HepG2 (cell line): ENCODE measurements at regions not wholly inside any gene's neighbourhood (a gene's known extent, or its start where the extent isn't known, plus 50 kb on each side); places are given as distances from the start of the nearest gene placed in this dataset.

ENCODE experiments used
- ATAC-seq: fragments of 200-7000 bp; cut with Tn5 transposase; 3 replicates; pipeline ENCODE4 v1.9.1; 2020; ENCODE audit warnings: mild to moderate bottlenecking, moderate library complexity
- BruUV-seq: library from RNA; stranded (reverse); fragments of 400-500 nt; replicated peaks from 2 replicates; lab custom pipeline; 2021; lab: Mats Ljungman, UMichigan
- CTCF ChIA-PET: fragments of 300-600 bp; formaldehyde crosslinking; extraction: SDS; loops from one replicate; lab custom pipeline; 2021; ENCODE audit warnings: low total read pairs, inconsistent platforms, low intra/inter-chr PET ratio; lab: Yijun Ruan, JAX
- POLR2A ChIA-PET: fragments of 350-600 bp; sonication (Branson Sonifier 250); formaldehyde crosslinking; loops from one replicate; lab custom pipeline; 2020; ENCODE audit warnings: antibody characterized with exemption, inconsistent platforms; lab: Yijun Ruan, JAX
- DNase-seq: peaks from one replicate; pipeline ENCODE4 v3.0.0-alpha.2; 2015; ENCODE audit warnings: low spot score
- FAIRE-seq: peaks from 3 replicates; lab custom pipeline; 2011; peaks lifted over from hg19 to GRCh38; lab: Jason Lieb, UNC
- H2AFZ ChIP-seq: one replicate; pipeline ENCODE4 v1.6.1; 2011; ENCODE audit warnings: low read length, inconsistent platforms
- H3K27ac ChIP-seq: fragments of 300-600 bp; 3 replicates; pipeline ENCODE4 v1.8.0; 2011; ENCODE audit warnings: mixed run types, mild to moderate bottlenecking, mixed read lengths, low read length, inconsistent platforms; ENCODE audit not compliant: insufficient read depth; ENCODE audit errors: extremely low read length
- H3K27me3 ChIP-seq, 2 experiments: fragments of 200-600 bp in 1 of 2; 2 replicates in 1 of 2; 3 replicates in 1 of 2; pipeline versions ENCODE4 v1.6.0 to v1.8.0; 2011; ENCODE audit warnings: low read length in 2 of 2, mild to moderate bottlenecking in 2 of 2, moderate library complexity in 2 of 2, inconsistent platforms in 1 of 2; ENCODE audit not compliant: insufficient read depth in 2 of 2, control insufficient read depth in 1 of 2
- H3K36me3 ChIP-seq, 2 experiments: fragments of 200-600 bp in 1 of 2; replicated peaks in 1 of 2; 2 replicates in 1 of 2; 3 replicates in 1 of 2; pipeline versions ENCODE4 v1.5.1 to v1.8.0; 2011; ENCODE audit warnings: low read length in 2 of 2, inconsistent platforms in 1 of 2; ENCODE audit not compliant: insufficient read depth in 2 of 2, control insufficient read depth in 1 of 2
- H3K4me1 ChIP-seq: 2 replicates; pipeline ENCODE4 v1.5.1; 2012; ENCODE audit warnings: low read length, inconsistent platforms; ENCODE audit not compliant: insufficient read depth
- H3K4me2 ChIP-seq: 2 replicates; pipeline ENCODE4 v1.6.0; 2011; ENCODE audit warnings: low read depth, low read length, inconsistent platforms
- H3K4me3 ChIP-seq, 3 experiments: fragments of 200-600 bp in 1 of 3; sonication (generic), shearing (Covaris generic) in 1 of 3; replicated peaks in 1 of 3; 2 replicates each; pipeline ENCODE4 v1.5.1; 2011 to 2016; ENCODE audit warnings: low read length in 3 of 3, inconsistent platforms in 2 of 3, low read depth in 2 of 3, mild to moderate bottlenecking in 2 of 3, control low read depth in 1 of 3, mixed read lengths in 1 of 3; ENCODE audit not compliant: insufficient read depth in 1 of 3
- H3K79me2 ChIP-seq: one replicate; pipeline ENCODE4 v1.6.1; 2011; ENCODE audit warnings: low read length, inconsistent platforms; ENCODE audit not compliant: insufficient read depth
- H3K9ac ChIP-seq: 2 replicates; pipeline ENCODE4 v1.6.0; 2011; ENCODE audit warnings: mild to moderate bottlenecking, low read depth, low read length, inconsistent platforms; ENCODE audit not compliant: insufficient read depth
- H3K9me3 ChIP-seq: 2 replicates; pipeline ENCODE4 v1.5.1; 2012; ENCODE audit warnings: mild to moderate bottlenecking, low read length
- H4K20me1 ChIP-seq: 2 replicates; pipeline ENCODE4 v1.6.0; 2011; ENCODE audit warnings: inconsistent platforms, mild to moderate bottlenecking, low read length, moderate library complexity; ENCODE audit not compliant: insufficient read depth
- CREM ChIP-seq, 2 experiments: sonication (generic) in 1 of 2; formaldehyde crosslinking in 1 of 2; IDR thresholded peaks; 2 replicates each; pipeline versions ENCODE4 v1.4.0 to v1.6.1; 2016 to 2020; ENCODE audit warnings: antibody characterized with exemption in 1 of 2, mild to moderate bottlenecking in 1 of 2, missing genetic modification reagents in 1 of 2
- HMGXB4 ChIP-seq, 2 experiments: sonication (generic) in 1 of 2; formaldehyde crosslinking in 1 of 2; IDR thresholded peaks; 2 replicates each; pipeline versions ENCODE4 v1.4.0 to v1.6.1; 2018 to 2020; ENCODE audit warnings: missing genetic modification reagents in 2 of 2, borderline replicate concordance in 1 of 2, low read depth in 1 of 2, mild to moderate bottlenecking in 1 of 2, missing biosample characterization in 1 of 2
- MLXIP ChIP-seq: sonication (generic); formaldehyde crosslinking; IDR thresholded peaks from 2 replicates; pipeline ENCODE4 v1.9.0; 2021; ENCODE audit warnings: missing genetic modification reagents, borderline replicate concordance
- NONO ChIP-seq, 2 experiments: fragments of 450-650 bp in 1 of 2; sonication (generic) in 1 of 2; formaldehyde crosslinking in 1 of 2; IDR thresholded peaks in 1 of 2; conservative IDR thresholded peaks in 1 of 2; 2 replicates each; pipeline versions ENCODE4 v1.6.1 to v1.8.0; 2017 to 2022; ENCODE audit warnings: mild to moderate bottlenecking in 1 of 2, missing genetic modification reagents in 1 of 2, moderate library complexity in 1 of 2
- PLRG1 ChIP-seq: fragments of 450-650 bp; conservative IDR thresholded peaks from 2 replicates; pipeline ENCODE4 v1.6.1; 2016
- RXRA ChIP-seq: sonication (generic); formaldehyde crosslinking; IDR thresholded peaks from 2 replicates; pipeline ENCODE4 v1.5.1; 2020; ENCODE audit warnings: missing genetic modification reagents
- TBX3 ChIP-seq: fragments of 450-650 bp; IDR thresholded peaks from 2 replicates; pipeline ENCODE4 v1.6.1; 2017; ENCODE audit warnings: antibody characterized with exemption, mild to moderate bottlenecking, inconsistent platforms, borderline replicate concordance
- ZBTB21 ChIP-seq: sonication (generic); formaldehyde crosslinking; IDR thresholded peaks from 2 replicates; pipeline ENCODE4 v1.4.0; 2020; ENCODE audit warnings: missing genetic modification reagents
- ZNF510 ChIP-seq: sonication (generic); formaldehyde crosslinking; IDR thresholded peaks from 2 replicates; pipeline ENCODE4 v1.4.0; 2020; ENCODE audit warnings: low read depth, mild to moderate bottlenecking, missing genetic modification reagents
- ZNF709 ChIP-seq: sonication (generic); formaldehyde crosslinking; IDR thresholded peaks from 2 replicates; pipeline ENCODE4 v1.5.0; 2020; ENCODE audit warnings: mild to moderate bottlenecking, missing genetic modification reagents
- ZNF746 ChIP-seq: sonication (generic); formaldehyde crosslinking; IDR thresholded peaks from 2 replicates; pipeline ENCODE4 v1.8.0; 2022; ENCODE audit warnings: mild to moderate bottlenecking, missing genetic modification reagents
- WGBS: methylation state at CpG from one replicate; pipeline ENCODE4 v1.1.6; 2017; ENCODE audit warnings: low lambda C conversion rate; 5-methylcytosine and 5-hydroxymethylcytosine counted together
- in situ Hi-C: cut with HindIII; loops from 2 replicates; pipeline ENCODE4 v1.10.0; 2017; ENCODE audit warnings: low pct_unique_long_range_greater_than_20kb; ENCODE audit not compliant: extremely low pct_ligation_motif_present
- intact Hi-C: fragments of 100-400 bp; cut with micrococcal nuclease; formaldehyde crosslinking; loops from one replicate; pipeline ENCODE4 v1.10.0; 2022; ENCODE audit not compliant: unreplicated experiment
- TF ChIP-seq, protein P1 (sequence below): sonication (generic); formaldehyde crosslinking; IDR thresholded peaks from 2 replicates; pipeline ENCODE4 v1.4.0; 2020; ENCODE audit warnings: missing genetic modification reagents
- TF ChIP-seq, protein P2 (sequence below): sonication (generic); formaldehyde crosslinking; IDR thresholded peaks from 2 replicates; pipeline ENCODE4 v1.8.0; 2022; ENCODE audit warnings: mild to moderate bottlenecking, missing genetic modification reagents, moderate library complexity

GRCh38 chr1:233725423-233725822, 111.5 kb downstream of the KCNK1 start:
- in situ Hi-C loops, result no loop called here
- no peak overlapping the region for H3K4me2 ChIP-seq
- CTCF ChIA-PET, result no interaction called here
- 35% methylated on average over 6 of the region's 9 CpGs for WGBS
- H3K27me3 ChIP-seq, result no peaks in the 10 kb centered on the region
- no peak overlapping the region for H2AFZ ChIP-seq
- no peaks in the 10 kb centered on the region for H4K20me1 ChIP-seq
- no peaks in the 10 kb centered on the region for H3K79me2 ChIP-seq
- POLR2A ChIA-PET, result no interaction called here
- H3K9ac ChIP-seq, result no peak overlapping the region
- H3K4me1 ChIP-seq, result no peaks in the 10 kb centered on the region
- H3K27ac ChIP-seq, result no peak overlapping the region
- DNase-seq (no peak), ATAC-seq (no peak), FAIRE-seq (no peak)
- no peaks in the 10 kb centered on the region for H3K36me3 ChIP-seq
- H3K4me3 ChIP-seq, result no peak overlapping the region
- no peaks in the 10 kb centered on the region for H3K9me3 ChIP-seq
- intact Hi-C loops, result no loop called here
- BruUV-seq, result no TSS peak
- TF ChIP-seq ZNF746 (CRISPR knock-in tag) (no peak), PLRG1 (no peak), HMGXB4 (CRISPR knock-in tag; IDR thresholded peaks at IDR 0.05; ENCODE audit: borderline replicate concordance in 1 of 2, low read depth in 1 of 2) (no peak), MLXIP (no peak), ZNF510 (no peak), TBX3 (no peak), ZBTB21 (CRISPR knock-in tag) (no peak), CREM (IDR thresholded peaks at IDR 0.05) (no peak), CREM (CRISPR knock-in tag; IDR thresholded peaks at IDR 0.05) (no peak), NONO (IDR thresholded peaks at IDR 0.05) (no peak), NONO (CRISPR knock-in tag; conservative IDR thresholded peaks at IDR 0.05) (no peak), RXRA (no peak), ZNF709 (CRISPR knock-in tag) (no peak)
- TF ChIP-seq, protein P1, sequence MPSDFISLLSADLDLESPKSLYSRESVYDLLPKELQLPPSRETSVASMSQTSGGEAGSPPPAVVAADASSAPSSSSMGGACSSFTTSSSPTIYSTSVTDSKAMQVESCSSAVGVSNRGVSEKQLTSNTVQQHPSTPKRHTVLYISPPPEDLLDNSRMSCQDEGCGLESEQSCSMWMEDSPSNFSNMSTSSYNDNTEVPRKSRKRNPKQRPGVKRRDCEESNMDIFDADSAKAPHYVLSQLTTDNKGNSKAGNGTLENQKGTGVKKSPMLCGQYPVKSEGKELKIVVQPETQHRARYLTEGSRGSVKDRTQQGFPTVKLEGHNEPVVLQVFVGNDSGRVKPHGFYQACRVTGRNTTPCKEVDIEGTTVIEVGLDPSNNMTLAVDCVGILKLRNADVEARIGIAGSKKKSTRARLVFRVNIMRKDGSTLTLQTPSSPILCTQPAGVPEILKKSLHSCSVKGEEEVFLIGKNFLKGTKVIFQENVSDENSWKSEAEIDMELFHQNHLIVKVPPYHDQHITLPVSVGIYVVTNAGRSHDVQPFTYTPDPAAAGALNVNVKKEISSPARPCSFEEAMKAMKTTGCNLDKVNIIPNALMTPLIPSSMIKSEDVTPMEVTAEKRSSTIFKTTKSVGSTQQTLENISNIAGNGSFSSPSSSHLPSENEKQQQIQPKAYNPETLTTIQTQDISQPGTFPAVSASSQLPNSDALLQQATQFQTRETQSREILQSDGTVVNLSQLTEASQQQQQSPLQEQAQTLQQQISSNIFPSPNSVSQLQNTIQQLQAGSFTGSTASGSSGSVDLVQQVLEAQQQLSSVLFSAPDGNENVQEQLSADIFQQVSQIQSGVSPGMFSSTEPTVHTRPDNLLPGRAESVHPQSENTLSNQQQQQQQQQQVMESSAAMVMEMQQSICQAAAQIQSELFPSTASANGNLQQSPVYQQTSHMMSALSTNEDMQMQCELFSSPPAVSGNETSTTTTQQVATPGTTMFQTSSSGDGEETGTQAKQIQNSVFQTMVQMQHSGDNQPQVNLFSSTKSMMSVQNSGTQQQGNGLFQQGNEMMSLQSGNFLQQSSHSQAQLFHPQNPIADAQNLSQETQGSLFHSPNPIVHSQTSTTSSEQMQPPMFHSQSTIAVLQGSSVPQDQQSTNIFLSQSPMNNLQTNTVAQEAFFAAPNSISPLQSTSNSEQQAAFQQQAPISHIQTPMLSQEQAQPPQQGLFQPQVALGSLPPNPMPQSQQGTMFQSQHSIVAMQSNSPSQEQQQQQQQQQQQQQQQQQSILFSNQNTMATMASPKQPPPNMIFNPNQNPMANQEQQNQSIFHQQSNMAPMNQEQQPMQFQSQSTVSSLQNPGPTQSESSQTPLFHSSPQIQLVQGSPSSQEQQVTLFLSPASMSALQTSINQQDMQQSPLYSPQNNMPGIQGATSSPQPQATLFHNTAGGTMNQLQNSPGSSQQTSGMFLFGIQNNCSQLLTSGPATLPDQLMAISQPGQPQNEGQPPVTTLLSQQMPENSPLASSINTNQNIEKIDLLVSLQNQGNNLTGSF, result no peak
- TF ChIP-seq, protein P2, sequence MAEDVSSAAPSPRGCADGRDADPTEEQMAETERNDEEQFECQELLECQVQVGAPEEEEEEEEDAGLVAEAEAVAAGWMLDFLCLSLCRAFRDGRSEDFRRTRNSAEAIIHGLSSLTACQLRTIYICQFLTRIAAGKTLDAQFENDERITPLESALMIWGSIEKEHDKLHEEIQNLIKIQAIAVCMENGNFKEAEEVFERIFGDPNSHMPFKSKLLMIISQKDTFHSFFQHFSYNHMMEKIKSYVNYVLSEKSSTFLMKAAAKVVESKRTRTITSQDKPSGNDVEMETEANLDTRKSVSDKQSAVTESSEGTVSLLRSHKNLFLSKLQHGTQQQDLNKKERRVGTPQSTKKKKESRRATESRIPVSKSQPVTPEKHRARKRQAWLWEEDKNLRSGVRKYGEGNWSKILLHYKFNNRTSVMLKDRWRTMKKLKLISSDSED (CRISPR knock-in tag), result no peak
